ENCODE measurements at regions not wholly inside any gene's neighbourhood (a gene's known extent, or its start where the extent isn't known, plus 50 kb on each side); places are given as distances from the start of the nearest gene placed in this dataset.

GRCh38 chr12:17214929-17215328, 609.0 kb upstream of the LMO3 start:
- TF ChIP-seq, protein P1, sequence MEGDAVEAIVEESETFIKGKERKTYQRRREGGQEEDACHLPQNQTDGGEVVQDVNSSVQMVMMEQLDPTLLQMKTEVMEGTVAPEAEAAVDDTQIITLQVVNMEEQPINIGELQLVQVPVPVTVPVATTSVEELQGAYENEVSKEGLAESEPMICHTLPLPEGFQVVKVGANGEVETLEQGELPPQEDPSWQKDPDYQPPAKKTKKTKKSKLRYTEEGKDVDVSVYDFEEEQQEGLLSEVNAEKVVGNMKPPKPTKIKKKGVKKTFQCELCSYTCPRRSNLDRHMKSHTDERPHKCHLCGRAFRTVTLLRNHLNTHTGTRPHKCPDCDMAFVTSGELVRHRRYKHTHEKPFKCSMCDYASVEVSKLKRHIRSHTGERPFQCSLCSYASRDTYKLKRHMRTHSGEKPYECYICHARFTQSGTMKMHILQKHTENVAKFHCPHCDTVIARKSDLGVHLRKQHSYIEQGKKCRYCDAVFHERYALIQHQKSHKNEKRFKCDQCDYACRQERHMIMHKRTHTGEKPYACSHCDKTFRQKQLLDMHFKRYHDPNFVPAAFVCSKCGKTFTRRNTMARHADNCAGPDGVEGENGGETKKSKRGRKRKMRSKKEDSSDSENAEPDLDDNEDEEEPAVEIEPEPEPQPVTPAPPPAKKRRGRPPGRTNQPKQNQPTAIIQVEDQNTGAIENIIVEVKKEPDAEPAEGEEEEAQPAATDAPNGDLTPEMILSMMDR (IDR thresholded peaks at IDR 0.05; ENCODE audit: low read length), result no peak
- TF ChIP-seq EZH2 (IDR thresholded peaks at IDR 0.05; ENCODE audit: borderline replicate concordance, low read length), result no peak
